ENCODE measurements at regions not wholly inside any gene's neighbourhood (a gene's known extent, or its start where the extent isn't known, plus 50 kb on each side); places are given as distances from the start of the nearest gene placed in this dataset.
"Not testable (repeated sequence)": the region's sequence is repeated elsewhere in the genome, so short reads cannot be mapped to it uniquely, and the experiment has no call there.

DNA sequence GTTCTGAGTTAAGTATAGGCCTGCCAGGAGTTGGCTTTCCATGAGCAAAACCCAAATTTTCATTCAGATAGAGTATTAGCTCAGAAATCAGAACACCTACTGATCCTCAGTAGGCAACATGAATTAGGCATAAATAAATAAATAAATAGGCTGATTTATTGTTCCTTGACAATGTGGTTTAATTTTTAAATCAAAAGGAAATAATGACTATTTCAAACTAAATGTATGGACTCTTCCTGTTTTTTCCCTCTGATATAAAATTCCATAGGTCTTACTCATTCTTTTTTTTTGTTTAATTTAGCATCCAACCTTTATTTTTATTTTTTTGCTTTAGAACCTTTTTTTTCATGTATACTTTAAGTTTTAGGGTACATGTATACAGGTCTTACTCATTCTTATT, 140.2 kb upstream of the ITGA6 start:
- DNase-seq (ENCODE audit: low read depth in 2 of 2): no peak

DNA sequence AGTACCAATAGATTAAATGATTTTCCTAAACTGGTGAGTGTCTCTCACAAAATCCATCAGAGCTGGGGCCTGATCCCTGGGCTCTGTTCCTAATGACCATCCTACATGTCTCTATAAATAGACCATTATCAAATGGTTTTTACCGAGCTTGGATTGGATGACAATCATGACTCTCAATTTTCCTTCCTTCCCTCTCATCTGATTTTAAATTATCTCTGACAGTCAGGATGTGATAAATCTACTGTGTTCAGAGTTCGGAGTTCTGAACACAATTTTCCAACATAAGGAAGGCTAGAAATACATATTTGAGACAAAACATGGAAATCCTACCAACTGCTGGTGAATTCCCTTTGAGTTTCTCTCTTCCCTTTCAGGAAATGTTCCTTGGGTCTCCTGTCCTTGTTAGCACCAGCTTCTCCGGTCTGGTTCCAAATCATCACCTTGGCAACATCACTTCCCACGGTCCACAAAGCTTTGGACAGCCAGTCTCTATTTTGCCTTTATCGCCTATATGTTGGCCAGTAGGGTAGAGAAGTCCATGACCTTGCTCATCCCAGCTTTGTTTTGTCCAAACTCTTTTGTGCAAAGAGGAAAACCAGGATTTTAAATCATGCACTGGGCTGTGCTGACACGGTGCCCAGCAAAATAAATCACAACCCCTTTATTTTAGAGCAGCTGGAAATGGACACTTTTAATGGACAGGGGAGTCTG, 139.6 kb upstream of the ITGA6 start:
- DNase-seq (ENCODE audit: low read depth in 2 of 2): no peak

DNA sequence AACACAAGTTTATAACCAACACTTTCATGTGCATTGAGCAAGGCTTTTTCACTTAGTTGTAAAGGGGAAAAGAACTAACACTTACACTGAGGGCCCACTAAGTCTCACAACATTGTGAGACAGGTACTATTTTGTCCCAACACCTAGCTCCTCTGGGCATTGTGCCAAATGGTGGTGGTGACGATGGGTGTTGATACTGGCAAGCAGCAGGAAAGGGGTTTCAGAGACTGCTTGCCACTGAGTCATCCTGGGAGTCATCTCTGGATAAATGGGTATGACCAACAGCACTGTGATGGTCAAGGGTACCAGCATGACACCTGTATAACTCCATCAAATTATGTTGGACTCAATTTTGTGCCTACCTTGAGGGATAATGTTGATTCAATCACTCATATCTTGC, 138.8 kb upstream of the ITGA6 start:
- DNase-seq (ENCODE audit: low read depth in 2 of 2): no peak

DNA sequence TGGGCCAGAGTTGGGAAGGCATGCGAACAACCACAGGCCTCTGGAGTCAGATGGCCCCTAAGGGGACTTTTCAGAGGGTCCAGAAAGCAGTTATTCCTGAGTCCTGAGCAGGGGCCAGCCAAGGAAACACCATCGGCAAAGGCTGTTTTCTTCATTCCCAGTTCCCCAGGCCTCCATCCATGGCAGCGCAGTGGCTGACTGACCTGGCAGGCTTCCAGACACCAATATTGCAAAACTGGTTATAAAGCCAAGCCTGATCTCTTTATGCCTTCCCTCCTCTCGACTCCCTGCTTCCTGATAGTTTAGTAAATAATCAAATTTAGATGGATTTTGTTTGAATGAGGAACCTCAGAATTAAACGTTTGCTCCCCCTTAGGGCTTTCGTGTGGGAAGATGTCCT, 133.4 kb upstream of the ITGA6 start:
- DNase-seq (ENCODE audit: low read depth in 2 of 2): peak; percentile 22 to 24

DNA sequence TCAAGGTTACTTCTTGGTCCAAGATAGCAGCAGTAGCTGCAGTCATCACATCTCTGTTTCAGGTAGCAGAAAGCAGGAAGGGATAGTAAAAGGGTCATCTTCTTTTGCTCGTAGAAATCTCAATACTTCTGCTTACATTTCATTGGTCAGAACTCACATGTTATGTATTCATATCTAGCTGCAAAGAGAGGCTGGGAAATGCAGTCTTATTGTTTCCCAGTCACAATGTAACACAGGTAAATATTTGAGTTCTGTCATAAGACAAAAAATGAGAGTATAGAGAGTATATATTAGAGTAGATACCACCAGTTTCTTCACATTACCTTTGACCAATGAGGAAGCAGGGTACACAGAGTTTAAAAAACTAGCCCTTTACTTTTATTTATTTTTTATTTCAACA, 132.4 kb upstream of the ITGA6 start:
- no peak for DNase-seq (ENCODE audit: low read depth in 2 of 2)

DNA sequence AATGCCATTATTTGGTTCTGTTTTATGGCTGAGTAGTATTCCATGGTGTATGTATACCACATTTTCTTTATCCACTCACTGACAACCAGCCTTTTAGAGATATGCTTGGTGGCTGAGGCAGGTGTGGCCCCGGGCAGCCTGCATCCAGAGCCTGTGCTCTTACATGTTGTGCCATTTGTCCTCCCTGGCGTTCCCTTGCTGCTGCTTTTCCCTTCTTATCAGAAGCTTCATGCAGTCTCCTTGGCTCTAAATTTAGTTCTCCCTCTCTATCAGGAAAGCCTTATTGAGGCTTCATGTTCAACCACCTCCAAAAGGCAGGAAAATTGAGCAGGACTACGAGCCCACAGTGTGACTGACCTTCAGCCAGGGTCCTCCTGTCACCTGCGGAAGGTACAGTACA, 131.7 kb upstream of the ITGA6 start:
- no peak for DNase-seq (ENCODE audit: low read depth in 2 of 2)

DNA sequence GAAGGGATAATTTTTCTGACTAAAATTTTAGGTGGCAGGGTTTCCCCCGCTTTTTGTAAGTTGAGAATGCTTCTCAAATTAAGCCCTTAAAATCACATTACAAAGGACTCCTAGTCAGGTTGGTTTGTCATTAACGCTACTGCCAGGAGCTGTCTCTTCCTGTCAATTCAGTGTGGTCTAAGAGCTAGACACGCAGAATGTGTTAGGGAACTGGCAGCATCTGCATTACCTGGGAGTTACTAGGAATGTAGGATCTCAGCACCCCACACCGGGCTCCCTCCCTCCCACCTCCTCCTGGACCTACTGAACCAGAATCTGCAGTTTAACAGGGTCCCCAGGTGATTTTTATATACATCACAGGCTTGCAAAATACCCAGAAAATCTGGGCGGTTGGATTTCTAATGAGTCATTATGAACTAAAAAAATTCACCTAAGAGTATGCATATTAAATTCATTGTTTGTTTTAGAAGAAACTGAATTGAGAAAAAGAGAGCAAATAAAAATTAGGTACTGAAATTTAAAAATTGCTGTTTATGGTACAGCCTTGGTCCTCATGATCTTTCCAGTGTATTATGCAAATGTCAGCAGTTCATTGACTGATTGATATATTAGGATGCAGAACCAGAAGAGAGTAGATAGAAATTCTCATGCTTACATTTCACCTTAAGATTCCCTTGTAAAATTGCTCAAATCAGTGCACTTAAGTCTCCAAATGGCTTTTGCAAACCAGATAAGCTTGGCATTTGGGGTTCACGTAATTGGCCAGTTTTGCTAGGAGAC, 130.9 kb upstream of the ITGA6 start:
- DNase-seq (ENCODE audit: low read depth in 2 of 2): no peak

DNA sequence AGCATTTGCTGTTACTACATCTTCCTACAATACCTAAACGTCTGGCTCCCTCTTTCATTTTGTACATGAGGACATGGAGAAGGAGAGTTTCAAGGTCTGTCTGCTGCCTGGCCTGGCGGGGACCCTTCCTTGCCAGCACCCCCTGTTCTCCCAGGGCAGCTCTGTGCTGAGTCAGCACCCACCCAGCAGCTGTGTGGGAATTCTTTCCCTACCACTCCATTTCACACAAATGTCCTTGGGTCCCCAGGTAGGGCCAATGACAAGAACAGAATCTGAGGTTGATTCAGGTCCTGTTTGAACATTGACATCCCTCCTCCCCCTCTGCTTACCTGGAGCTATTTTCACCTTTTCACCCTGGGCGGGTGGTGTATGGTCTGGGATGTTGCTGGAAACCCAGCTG, 129.9 kb upstream of the ITGA6 start:
- no peak for DNase-seq (ENCODE audit: low read depth in 2 of 2)

DNA sequence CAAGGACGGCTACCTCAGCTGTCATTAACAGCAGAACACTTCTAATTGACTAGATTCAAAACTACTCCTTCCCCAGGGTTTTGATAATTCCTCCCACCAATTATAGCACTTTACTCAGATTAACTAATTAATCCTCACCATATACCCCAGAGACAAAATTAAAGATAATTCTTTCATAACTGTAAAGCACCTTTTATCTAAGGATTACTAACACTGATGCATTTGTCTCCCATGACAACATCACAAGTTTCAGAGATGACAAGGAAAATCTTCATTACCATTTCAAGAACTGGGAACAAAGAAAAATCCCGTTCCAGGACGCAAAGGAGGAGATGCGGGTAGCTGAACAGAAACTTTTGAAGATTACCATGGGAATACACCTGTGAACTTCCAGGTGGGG, 129.4 kb upstream of the ITGA6 start:
- no peak for DNase-seq (ENCODE audit: low read depth in 2 of 2)

DNA sequence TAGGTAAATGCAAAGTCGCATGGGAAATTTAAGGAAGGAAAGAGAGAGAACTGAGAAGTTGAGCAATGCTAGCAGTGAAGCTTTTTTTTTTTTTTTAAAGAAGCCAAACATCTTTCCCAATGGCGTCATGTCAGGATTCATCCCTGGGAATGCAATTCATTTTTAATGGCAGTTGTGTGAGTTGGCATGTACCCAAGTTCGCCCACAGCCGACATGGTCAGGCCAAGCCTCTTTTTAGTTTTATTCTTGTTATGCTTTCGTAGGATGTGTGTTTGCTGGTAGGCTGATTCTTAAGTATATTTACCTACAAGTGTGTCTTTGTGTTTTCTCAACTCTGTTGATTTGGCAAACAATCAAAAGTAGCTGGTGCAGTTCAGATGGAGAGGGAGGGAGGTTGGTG, 127.6 kb upstream of the ITGA6 start:
- DNase-seq (ENCODE audit: low read depth in 2 of 2): no peak

DNA sequence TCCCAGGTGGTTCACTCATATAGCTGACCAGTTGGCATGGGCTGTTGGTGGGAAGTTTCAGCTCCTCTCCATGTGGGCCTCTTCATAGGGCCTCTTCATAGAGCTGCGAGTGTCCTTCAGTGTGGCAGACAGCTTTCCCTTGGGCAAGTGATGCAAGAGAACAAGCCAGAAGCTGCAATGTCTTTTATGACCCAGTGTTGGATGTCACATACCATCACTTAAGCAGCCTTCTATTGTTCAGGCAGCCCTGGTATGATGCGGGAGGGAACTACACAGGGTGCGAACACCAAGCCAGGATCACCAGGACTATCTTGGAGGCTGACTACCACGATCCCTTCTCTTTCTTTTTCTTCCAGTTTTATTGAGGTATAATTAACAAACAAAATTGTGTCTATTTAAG, 126.5 kb upstream of the ITGA6 start:
- no peak for DNase-seq (ENCODE audit: low read depth in 2 of 2)

DNA sequence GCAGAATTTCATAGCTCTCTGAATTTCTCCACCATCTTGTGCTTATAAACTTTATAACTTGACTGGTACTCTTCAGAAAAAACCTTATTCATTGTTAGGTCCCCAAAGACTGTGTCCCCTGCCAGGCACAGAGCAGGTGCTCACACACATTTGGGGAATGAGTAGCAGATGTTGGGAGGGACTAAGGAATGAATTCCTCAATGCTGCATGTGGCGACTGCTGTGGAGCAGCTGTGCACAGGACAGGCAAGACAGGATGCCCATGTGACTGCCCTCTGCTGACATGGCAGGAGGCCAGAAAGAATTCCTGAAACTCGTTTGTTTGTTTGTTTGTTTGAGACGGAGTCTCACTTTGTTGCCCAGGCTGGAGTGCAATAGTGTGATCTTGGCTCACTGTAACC, 122.3 kb upstream of the ITGA6 start:
- DNase-seq (ENCODE audit: low read depth in 2 of 2): no peak

DNA sequence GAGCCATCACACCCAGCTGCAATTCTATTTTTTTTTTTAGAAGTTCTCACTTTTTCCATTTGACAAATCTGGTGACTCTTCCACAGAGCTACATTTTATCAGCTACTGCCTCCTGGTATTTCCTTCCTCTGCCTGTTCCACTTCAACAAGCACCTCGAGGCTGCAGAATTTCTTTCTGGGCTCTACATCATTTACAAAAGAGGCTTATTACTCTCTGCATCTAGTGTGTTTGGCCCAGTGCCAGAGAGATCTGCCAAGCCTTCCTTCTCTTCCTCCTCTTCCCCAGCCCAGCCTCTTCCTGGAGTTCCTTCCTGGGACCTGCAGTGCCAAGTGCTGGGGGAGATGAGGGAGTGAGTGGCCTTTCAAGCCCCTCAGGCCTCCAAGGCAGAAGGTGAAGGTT, 119.6 kb upstream of the ITGA6 start:
- DNase-seq (ENCODE audit: low read depth in 2 of 2): no peak

DNA sequence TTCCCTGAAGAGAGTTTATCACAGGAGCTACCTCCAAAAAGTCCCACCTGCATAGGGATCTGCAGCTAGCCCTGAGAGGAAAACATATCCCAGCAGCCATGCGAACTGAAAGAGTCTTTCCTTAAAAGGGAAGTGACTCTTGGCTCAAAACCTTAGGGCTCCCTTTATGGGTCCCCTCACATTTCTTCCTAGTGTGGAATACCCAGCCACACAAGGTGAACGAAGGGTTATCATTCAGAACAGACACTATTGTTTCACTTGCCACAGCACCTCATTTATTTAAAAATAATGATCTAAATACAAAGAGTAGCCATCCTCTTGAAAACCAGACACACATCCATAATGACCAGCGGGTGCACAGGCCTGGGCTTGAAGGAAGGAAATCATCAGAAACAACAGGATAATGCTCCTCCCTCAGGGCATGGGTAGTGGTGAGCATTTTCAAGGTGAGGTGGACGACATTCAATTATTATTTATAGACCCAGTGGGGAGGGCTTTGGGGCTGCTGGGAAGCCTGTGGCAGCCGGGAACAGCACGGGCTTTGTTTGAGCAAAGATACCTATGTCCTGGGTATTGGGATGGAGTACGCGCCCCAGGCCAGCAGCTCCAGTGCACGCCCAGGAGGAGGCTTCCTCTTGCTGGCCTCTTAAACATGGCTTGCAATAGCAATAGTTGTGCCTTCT, 119.0 kb upstream of the ITGA6 start:
- no peak for DNase-seq (ENCODE audit: low read depth in 2 of 2)

DNA sequence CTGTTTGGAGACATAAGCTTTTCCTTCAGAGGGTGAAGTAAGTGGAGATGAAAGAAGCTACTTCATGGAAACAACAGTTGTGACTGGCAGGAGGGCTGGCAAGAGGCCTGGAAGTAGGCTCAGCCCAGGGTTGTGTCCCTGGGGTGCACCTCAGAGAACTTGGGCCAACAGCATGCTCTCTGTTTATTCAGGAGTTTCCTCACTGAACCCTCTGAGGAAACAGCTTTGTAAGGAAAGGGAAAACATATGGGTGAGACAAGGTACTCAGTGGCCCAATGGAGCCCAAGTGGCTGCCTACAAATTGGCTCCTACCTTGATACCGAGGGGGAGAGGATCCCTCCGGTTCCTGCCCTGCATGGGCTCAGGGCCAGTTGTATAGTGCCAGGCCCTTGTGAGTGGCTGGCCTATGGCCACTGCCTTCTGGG, 115.5 kb upstream of the ITGA6 start:
- no peak for DNase-seq (ENCODE audit: low read depth in 2 of 2)

DNA sequence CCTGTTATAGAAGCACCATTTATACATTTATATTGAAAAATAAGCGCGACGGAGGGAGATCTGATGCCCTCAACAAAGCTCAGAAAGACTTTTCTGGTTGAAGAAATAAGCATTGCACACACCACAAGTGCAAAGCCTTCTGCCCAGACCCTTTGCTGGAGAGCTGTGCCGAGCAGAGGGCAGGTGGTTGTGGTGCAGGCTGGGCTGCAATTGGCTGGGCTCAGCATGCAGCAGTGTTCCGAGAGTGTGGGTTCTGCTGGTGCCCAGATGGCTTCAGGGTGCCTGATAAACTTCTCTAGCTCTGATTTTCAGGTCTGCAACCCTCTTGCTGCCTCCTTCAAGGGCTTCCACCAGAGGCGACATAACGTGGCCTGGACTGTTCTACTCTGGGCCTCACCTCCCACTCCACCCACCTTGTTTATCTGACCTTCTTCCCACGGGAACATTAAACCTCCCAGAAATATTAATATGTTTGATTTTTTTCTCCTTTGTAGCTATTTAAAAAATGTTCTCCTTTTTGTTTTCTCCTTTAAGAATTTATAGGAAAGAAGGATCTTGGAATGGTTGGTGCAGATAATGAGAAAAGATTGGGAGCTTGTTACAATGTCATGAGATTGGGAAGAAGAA, 113.6 kb upstream of the ITGA6 start:
- DNase-seq (ENCODE audit: low read depth in 2 of 2): no peak

DNA sequence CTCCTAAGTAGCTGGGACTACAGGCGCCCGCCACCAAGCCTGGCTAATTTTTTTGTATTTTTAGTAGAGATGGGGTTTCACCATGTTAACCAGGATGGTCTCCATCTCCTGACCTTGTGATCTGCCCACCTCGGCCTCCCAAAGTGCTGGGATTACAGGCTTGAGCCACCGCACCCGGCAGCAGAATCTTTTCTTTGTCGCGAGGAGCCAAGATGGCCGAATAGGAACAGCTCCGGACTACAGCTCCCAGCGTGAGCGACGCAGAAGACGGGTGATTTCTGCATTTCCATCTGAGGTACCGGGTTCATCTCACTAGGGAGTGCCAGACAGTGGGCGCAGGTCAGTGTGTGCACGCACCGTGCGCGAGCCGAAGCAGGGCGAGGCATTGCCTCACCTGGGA, 112.3 kb upstream of the ITGA6 start:
- not testable (repeated sequence) for DNase-seq (ENCODE audit: low read depth in 2 of 2)

DNA sequence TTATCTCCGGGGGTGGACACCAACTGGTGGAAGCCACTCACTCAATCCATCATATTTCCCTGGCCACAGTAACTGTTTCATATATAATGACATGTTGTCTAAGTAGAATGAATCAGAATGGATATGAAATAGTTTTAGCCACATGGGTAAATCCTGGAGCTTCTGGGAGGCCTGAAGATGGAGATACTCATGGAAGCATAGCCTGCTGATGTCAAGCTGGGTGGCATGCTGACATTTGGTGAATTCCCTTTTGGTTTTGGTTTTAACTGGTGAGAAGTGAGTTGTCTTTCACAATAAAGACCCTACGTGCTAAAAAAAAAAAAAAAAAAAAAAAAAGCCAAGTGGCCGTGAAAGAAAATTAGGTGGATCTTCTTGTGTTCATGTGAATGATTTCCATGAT, 105.3 kb upstream of the ITGA6 start:
- no peak for DNase-seq (ENCODE audit: low read depth in 2 of 2)

DNA sequence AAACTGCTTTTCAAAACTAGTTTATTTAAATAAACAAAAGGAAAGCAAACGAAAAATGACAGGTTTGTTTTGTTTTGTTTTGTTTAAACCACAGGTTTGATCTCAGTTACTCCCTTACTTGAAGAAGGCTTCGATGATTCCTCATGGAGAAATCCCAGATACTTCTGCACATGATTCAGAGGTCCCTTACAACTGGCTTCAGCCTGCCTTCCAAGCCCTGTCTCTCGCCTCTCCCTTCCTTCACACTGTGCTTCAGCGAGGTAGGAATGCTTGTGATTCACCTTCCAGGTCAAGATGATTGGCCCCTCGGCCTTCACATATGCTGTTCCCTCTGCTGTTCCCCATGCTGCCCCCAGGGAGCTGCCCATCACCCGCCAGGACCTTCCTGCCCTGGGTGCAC, 104.1 kb upstream of the ITGA6 start:
- DNase-seq (ENCODE audit: low read depth in 2 of 2): no peak

DNA sequence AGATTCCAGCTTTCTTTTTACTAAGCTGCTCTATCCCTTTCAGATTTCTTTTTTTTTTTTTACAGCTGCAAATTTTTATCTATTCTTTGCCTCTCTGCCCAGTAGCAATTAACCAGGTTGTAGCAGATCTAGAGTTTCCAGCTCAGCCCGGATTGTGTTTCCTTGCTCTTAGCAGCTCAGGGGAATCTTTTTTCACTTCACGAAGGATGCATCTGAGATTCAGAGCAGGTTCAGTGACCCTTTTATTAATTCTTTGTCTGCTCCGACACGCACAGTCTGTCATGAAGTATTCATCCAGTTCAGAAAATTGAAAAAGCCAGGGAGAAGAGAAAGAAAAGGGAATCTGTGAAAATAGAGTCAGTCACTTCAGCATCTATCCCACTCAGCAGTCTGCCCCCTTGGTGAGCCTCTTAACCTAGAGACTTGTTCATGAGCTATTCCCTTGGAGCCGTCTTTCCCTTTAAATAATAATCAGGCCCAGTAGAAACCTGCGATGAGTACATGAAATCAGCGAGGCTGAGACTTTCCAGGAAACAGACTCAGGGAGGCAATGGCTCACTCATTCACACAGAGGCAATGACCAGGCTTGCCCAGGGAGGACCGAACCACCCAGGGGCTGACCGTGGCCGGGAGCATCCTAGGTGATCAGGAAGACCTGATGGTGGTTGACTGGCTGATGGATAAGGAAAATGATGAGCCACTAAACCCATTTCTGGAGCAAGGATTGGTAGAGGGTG, 103.4 kb upstream of the ITGA6 start:
- no peak for DNase-seq (ENCODE audit: low read depth in 2 of 2)

DNA sequence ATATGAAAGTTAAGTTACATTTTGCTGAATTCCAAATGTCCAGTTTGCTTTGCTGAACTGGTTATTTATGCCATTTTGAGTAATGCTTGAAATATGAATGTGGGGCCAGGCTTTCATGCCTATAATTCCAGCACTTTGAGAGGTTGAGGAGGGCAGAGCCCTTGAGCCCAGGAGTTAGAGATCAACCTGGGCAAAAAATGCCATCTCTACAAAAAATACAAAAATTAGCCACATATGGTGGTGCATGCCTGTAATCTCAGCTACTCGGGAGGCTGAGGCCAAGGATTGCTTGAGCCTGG, 101.2 kb upstream of the ITGA6 start:
- DNase-seq (ENCODE audit: low read depth in 2 of 2): no peak

Data from fibroblast of skin of left biceps (primary cell).